GM12878 (cell line): ENCODE measurements at regions not wholly inside any gene's neighbourhood (a gene's known extent, or its start where the extent isn't known, plus 50 kb on each side); places are given as distances from the start of the nearest gene placed in this dataset.

ENCODE experiments used
- CHD1 ChIP-seq: IDR thresholded peaks from 2 replicates; pipeline ENCODE4 v1.6.1; 2012; ENCODE audit warnings: low read depth, low read length, improper control_type of control experiment
- GABPA ChIP-seq: IDR thresholded peaks from 2 replicates; pipeline ENCODE4 v1.6.1; 2014; ENCODE audit warnings: antibody characterized with exemption, low read depth, mild to moderate bottlenecking, inconsistent platforms
- NFIC ChIP-seq: IDR thresholded peaks from 2 replicates; pipeline ENCODE4 v1.6.1; 2012; ENCODE audit warnings: low read depth, mild to moderate bottlenecking, inconsistent platforms, low read length, moderate library complexity
- POLR2AphosphoS5 ChIP-seq: IDR thresholded peaks from 2 replicates; pipeline ENCODE4 v1.6.1; 2011; ENCODE audit warnings: mild to moderate bottlenecking, low read length, inconsistent platforms
- TF ChIP-seq, protein P1 (sequence below): IDR thresholded peaks from 2 replicates; pipeline ENCODE4 v1.6.1; 2011; ENCODE audit warnings: low read depth, low read length, improper control_type of control experiment, borderline replicate concordance
- TF ChIP-seq, protein P2 (sequence below), 3 experiments: IDR thresholded peaks in 2 of 3; conservative IDR thresholded peaks in 1 of 3; 2 replicates each; pipeline ENCODE4 v1.5.1; 2011; ENCODE audit warnings: low read depth in 3 of 3, low read length in 3 of 3, mild to moderate bottlenecking in 3 of 3, control low read depth in 2 of 3, moderate library complexity in 2 of 3, inconsistent platforms in 1 of 3, mixed read lengths in 1 of 3; ENCODE audit not compliant: control insufficient read depth in 2 of 3, insufficient read depth in 1 of 3; ENCODE audit errors: extremely low read depth in 1 of 3
- TF ChIP-seq, protein P3 (sequence below): IDR thresholded peaks from 2 replicates; pipeline ENCODE4 v1.6.1; 2012; ENCODE audit warnings: low read depth, low read length, improper control_type of control experiment

DNA sequence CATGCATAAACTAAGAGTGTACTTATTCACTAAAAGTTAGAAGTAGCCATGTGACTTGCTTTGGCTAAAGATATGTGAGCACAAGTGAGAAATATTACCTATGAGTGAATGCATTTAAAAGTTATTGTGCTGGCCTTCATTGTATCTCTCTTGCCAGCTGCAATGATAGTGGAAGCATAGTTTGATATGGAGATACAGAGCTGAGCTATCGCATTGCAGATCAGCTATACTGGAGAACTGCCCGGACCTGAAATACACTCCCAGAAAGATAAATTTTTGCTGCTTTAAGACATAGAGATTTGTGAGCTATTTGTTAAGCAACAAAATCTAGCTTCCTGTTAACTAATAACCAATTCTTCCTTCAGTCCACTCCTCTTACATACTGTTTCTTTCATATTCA lies 571.1 kb downstream of the CPS1 start:
- no peak for TF ChIP-seq GABPA
- no peak for TF ChIP-seq CHD1
- TF ChIP-seq, protein P1, sequence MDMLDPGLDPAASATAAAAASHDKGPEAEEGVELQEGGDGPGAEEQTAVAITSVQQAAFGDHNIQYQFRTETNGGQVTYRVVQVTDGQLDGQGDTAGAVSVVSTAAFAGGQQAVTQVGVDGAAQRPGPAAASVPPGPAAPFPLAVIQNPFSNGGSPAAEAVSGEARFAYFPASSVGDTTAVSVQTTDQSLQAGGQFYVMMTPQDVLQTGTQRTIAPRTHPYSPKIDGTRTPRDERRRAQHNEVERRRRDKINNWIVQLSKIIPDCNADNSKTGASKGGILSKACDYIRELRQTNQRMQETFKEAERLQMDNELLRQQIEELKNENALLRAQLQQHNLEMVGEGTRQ, result no peak
- TF ChIP-seq, protein P2, sequence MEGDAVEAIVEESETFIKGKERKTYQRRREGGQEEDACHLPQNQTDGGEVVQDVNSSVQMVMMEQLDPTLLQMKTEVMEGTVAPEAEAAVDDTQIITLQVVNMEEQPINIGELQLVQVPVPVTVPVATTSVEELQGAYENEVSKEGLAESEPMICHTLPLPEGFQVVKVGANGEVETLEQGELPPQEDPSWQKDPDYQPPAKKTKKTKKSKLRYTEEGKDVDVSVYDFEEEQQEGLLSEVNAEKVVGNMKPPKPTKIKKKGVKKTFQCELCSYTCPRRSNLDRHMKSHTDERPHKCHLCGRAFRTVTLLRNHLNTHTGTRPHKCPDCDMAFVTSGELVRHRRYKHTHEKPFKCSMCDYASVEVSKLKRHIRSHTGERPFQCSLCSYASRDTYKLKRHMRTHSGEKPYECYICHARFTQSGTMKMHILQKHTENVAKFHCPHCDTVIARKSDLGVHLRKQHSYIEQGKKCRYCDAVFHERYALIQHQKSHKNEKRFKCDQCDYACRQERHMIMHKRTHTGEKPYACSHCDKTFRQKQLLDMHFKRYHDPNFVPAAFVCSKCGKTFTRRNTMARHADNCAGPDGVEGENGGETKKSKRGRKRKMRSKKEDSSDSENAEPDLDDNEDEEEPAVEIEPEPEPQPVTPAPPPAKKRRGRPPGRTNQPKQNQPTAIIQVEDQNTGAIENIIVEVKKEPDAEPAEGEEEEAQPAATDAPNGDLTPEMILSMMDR (IDR thresholded peaks at IDR 0.05 in 2 of 3, conservative IDR thresholded peaks at IDR 0.05 in 1 of 3; ENCODE audit: control insufficient read depth in 2 of 3, extremely low read depth in 1 of 3, insufficient read depth in 1 of 3, low read depth in 3 of 3, low read length in 3 of 3), result no peak
- no peak for TF ChIP-seq NFIC
- TF ChIP-seq POLR2AphosphoS5, result no peak
- TF ChIP-seq, protein P3, sequence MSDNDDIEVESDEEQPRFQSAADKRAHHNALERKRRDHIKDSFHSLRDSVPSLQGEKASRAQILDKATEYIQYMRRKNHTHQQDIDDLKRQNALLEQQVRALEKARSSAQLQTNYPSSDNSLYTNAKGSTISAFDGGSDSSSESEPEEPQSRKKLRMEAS, result no peak
